ENCODE measurements at regions not wholly inside any gene's neighbourhood (a gene's known extent, or its start where the extent isn't known, plus 50 kb on each side); places are given as distances from the start of the nearest gene placed in this dataset.

DNA sequence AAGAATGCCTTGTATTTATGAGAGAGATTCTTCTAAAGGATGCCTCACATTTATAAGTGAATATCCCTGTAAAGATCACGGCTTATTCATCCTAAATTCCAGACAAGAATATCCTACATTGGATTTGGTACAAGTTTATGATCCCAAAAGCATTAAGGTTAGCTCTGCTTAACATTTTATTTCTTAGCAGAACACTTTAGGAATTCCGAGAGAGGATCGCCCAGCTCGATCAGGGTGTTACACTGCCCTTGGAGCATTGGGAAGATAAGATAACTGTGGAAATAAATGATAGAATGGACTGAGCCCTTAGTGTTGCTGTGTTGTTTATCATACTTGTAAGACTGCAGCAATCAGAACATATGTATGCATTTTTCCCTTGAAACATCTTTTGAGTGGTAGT, 223.0 kb upstream of the CDIN1 start:
- TF ChIP-seq, protein P1, sequence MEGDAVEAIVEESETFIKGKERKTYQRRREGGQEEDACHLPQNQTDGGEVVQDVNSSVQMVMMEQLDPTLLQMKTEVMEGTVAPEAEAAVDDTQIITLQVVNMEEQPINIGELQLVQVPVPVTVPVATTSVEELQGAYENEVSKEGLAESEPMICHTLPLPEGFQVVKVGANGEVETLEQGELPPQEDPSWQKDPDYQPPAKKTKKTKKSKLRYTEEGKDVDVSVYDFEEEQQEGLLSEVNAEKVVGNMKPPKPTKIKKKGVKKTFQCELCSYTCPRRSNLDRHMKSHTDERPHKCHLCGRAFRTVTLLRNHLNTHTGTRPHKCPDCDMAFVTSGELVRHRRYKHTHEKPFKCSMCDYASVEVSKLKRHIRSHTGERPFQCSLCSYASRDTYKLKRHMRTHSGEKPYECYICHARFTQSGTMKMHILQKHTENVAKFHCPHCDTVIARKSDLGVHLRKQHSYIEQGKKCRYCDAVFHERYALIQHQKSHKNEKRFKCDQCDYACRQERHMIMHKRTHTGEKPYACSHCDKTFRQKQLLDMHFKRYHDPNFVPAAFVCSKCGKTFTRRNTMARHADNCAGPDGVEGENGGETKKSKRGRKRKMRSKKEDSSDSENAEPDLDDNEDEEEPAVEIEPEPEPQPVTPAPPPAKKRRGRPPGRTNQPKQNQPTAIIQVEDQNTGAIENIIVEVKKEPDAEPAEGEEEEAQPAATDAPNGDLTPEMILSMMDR (IDR thresholded peaks at IDR 0.05; ENCODE audit: insufficient read depth, low read depth, low read length), result no peak
- no peak for TF ChIP-seq EZH2 (IDR thresholded peaks at IDR 0.05; ENCODE audit: insufficient read depth, low read length)

Measured in astrocyte (in vitro differentiated cells and primary cell).